ENCODE measurements at regions not wholly inside any gene's neighbourhood (a gene's known extent, or its start where the extent isn't known, plus 50 kb on each side); places are given as distances from the start of the nearest gene placed in this dataset.

- no peak for DNase-seq (ENCODE audit: low spot score)
Observed at GRCh38 chr4:112895811-112896608, 153.4 kb upstream of the ANK2 start.

- no peak for DNase-seq (ENCODE audit: low spot score)
Observed at GRCh38 chr4:112896609-112897190, 152.8 kb upstream of the ANK2 start.

- DNase-seq (ENCODE audit: low spot score), result no peak
Observed at GRCh38 chr4:112897543-112897942, 151.9 kb upstream of the ANK2 start.

GRCh38 chr4:112898357-112899141, 150.9 kb upstream of the ANK2 start:
- no peak for DNase-seq (ENCODE audit: low spot score)

- DNase-seq (ENCODE audit: low spot score), result no peak
Observed at GRCh38 chr4:112900416-112900815, 149.0 kb upstream of the ANK2 start.

- no peak for DNase-seq (ENCODE audit: low spot score)
Observed at GRCh38 chr4:112901962-112902411, 147.5 kb upstream of the ANK2 start.

GRCh38 chr4:112905728-112906127, 143.7 kb upstream of the ANK2 start:
- no peak for DNase-seq (ENCODE audit: low spot score)

- peak; percentile 29 for DNase-seq (ENCODE audit: low spot score)
Observed at GRCh38 chr4:112908511-112908910, 140.9 kb upstream of the ANK2 start.

GRCh38 chr4:112910109-112910736, 139.2 kb upstream of the ANK2 start:
- DNase-seq (ENCODE audit: low spot score), result no peak

- no peak for DNase-seq (ENCODE audit: low spot score)
Observed at GRCh38 chr4:112916868-112917267, 132.6 kb upstream of the ANK2 start.

- DNase-seq (ENCODE audit: low spot score), result no peak
Observed at GRCh38 chr4:112923516-112923915, 125.9 kb upstream of the ANK2 start.

- DNase-seq (ENCODE audit: low spot score), result no peak
Observed at GRCh38 chr4:112926819-112927218, 122.6 kb upstream of the ANK2 start.

- DNase-seq (ENCODE audit: low spot score), result no peak
Observed at GRCh38 chr4:112927544-112927943, 121.9 kb upstream of the ANK2 start.

GRCh38 chr4:112931001-112931400, 118.5 kb upstream of the ANK2 start:
- DNase-seq (ENCODE audit: low spot score), result no peak

- DNase-seq (ENCODE audit: low spot score), result no peak
Observed at GRCh38 chr4:112933790-112934189, 115.7 kb upstream of the ANK2 start.

GRCh38 chr4:112938461-112939058, 110.9 kb upstream of the ANK2 start:
- DNase-seq (ENCODE audit: low spot score), result peak; percentile 54

GRCh38 chr4:112939901-112940300, 109.6 kb upstream of the ANK2 start:
- DNase-seq (ENCODE audit: low spot score), result no peak

GRCh38 chr4:112940336-112940735, 109.1 kb upstream of the ANK2 start:
- DNase-seq (ENCODE audit: low spot score), result no peak

- DNase-seq (ENCODE audit: low spot score), result no peak
Observed at GRCh38 chr4:112942077-112942476, 107.4 kb upstream of the ANK2 start.

- DNase-seq (ENCODE audit: low spot score), result no peak
Observed at GRCh38 chr4:112942997-112943396, 106.5 kb upstream of the ANK2 start.

- DNase-seq (ENCODE audit: low spot score), result no peak
Observed at GRCh38 chr4:112944006-112944405, 105.4 kb upstream of the ANK2 start.

- DNase-seq (ENCODE audit: low spot score), result no peak
Observed at GRCh38 chr4:112946127-112946526, 103.3 kb upstream of the ANK2 start.
